ENCODE measurements at regions not wholly inside any gene's neighbourhood (a gene's known extent, or its start where the extent isn't known, plus 50 kb on each side); places are given as distances from the start of the nearest gene placed in this dataset.

DNA sequence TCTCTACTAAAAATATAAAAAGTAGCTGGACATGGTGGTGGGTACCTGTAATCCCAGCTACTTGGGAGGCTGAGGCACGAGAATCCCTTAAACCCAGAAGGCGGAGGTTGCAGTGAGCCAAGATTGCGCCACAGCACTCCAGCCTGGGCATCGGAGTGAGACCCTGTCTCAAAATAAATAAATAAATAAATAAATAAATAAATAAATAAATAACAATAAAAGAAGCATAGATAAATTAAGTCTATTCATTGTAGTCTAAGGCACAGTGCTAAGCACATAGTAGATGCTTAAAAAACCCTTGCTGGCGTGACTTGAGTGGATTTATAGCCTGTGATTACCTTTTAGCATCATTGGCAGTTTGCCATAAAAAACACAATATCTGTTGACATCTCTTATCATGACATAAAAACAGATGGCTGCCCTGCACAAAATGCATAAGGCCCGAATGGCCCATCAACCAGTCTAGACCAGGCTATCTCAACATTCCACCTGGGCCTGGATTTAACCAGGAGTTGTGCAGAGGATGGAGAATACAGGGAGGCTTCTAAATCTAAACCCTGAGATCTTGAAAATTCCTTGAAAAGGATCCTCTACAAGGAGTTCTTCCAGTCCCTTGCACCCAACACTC, 94.9 kb downstream of the PRLHR start:
- no peak for DNase-seq

DNA sequence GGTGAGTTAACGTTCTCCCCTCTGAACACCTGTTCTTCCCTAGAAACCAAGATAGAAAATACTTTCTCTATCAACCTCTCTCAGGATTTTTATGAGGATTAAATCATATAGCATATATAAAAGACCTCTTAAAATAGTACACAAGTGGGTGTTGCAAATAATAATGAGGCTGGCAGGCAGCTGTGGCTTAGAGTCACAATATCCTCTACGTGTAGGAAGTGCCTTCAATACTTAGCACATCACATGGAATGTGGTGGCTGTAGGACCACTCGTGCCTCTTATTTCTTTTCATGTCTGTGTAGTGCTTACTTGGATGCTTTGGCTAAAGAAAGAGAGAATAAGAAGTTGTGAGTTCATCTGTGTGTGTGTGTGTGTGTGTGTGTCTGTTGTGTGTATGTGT, 96.3 kb downstream of the PRLHR start:
- no peak for DNase-seq

DNA sequence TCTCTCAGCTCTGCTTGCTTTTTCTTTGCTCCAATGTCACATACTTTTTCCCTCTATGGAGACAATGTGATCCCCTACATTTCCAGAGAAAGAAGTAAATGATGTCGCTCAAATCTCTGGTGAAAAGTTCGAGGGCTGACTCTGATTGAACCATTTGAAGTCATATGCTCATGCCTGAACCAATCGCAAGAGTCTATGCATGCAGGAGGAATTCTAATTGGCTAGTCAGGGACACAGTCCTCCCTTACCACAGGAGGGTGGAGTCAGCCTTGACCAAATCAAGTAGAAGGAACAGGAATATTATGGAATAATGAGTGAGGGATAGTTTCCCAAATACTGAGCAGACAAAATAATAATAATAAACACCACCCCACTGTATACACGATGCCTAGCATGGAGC, 96.8 kb downstream of the PRLHR start:
- DNase-seq = no peak

DNA sequence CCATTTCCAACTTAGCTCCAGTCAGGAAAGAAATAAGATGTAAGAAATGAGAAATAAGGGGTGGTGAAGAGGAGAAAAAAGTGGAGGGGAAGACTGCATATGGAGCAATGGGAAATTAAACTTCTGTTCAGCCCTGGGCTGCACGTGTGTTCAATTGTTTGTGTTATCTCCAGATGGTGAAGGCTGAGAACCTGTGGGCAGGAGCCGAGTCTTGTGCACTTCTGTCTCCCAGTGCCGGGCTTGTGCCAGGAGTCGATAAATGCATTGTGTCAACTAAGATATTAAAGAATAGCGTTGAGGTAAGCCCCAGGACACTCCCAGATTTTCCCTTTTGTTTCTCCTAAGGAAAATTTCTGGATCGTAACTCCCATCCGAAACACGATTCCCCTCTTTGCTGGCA, 98.2 kb downstream of the PRLHR start:
- DNase-seq = no peak

DNA sequence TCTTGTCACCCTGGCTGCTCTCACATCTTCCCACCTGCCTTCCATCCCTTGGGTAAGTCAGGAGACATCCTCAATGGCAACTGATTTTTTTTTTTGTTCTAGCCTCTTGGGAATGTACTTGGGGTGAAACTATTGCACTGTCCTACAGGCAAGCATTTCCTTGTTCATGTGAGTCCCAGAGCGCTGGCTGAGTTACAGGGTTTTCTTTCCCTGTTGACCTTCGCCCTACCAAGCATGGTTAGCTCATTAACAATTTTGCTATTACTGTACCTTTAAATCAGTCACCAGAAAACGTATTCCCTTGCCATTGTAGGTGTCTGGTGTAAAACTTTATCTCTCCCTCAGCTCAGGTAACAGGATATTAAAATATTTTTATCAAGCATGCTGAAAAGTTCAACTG, 98.9 kb downstream of the PRLHR start:
- DNase-seq = no peak

DNA sequence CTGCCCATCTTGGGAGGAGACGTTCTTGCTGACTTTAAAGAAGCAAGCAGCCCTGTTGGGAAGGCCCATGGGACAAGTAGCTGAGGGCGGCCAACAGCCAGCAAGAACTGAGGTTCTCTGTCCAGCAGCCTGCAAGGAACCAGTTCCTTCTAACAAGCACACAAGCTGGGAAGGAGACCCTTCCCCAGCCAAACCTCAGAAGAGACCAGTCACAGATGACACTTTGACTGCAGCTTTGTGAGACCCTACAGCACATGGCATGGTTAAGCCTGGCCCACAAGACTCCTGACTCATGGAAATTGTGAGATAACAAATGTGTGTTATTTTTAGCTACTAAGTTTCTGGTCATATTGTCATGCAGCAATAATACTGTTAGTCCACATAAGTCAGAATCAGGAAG, 99.9 kb downstream of the PRLHR start:
- no peak for DNase-seq

DNA sequence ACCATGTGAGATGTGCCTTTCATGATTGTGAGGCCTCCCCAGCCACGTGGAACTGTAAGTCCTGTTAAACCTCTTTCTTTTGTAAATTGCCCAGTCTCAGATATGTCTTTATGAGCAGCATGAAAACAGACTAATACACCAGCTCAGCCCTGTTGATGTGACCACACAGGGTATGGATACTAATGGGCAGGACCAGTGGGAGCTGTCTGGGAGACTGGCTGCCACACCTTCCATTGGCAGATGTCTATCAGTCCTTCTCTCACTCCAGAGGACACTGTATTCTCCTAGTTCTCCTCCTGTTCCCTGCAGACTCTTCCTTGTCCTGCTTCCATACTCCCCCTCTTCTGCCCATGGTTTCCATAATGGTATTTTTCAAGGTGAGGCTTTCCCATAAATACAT, 104.4 kb downstream of the PRLHR start:
- DNase-seq = no peak

DNA sequence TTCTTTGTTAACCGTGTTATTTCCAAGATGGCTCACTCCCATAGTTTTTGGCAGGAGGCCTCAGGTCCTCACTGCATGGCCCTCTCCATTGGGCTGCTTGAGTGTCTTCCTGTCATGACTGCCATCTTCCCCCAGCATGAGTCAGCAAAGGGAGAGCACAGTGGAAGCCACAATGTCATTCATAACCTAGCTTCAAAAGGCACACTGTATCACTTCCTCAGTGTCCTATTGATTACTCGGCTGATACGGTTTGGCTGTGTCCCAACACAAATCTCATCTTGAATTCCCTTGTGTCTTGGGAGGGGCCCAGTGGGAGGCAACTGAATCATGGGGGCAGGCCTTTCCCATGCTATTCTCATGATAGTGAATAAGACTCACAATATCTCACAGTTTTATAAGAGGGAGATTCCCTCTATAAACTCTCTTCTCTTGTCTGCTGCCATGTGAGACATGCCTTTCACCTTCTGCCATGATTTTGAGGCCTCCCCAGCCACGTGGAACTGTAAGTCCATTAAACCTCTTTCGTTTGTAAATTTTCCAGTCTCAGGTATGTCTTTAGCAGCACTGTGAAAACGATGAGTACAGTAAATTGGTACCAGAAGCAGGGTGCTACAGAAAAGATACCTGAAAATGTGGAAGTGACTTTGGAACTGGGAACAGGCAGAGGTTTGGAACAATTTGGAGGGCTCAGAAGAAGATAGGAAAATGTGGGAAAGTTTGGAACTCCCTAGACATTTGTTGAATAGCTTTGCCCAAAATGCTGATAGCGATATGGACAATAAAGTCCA, 106.5 kb downstream of the PRLHR start:
- no peak for DNase-seq

DNA sequence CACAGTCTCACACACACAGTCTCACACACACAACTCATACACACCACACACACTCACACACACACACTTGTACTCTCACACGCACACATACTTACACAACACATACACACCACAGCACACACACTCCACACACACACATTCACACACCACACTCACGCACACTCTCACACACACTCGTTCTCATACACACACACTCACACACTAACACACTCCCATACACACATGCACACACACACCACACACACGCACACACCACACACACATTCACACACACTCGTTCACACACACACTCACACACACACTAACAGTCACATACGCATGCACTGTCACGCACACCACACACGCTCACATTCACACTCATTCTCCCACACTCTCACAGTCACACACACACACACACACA, 109.8 kb downstream of the PRLHR start:
- no peak for DNase-seq

DNA sequence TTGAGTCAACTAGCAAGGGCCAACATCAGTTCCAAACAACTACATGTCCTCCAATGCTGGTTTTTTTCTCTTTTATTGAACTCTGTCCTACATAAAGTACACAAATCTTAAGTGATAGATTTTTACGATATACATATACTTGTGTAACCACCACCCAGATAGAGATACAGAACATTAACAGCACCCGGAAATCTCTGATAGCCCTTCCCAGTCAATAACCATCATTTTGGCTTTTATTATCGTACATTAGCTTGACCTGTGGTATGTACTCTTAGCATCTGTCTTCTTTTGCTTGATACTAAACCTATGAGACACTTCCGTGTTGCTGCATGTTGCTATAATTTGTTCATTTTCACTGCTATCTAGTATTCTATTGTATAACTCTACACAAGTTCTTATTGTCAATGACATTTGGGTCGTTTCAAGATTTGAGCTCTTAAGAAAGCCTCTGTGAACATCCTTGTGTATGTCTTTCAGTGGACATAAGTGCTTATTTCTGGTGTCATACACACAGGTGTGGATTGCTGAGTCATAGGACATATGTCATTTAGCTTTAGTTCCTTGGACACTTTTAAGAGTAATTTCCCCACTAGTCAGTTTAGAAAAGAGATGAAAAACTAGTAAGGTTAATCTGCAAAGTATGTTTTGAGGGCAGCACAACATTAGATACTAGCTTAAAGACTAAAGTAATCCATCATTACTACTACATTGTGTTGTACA, 111.1 kb downstream of the PRLHR start:
- DNase-seq = no peak

DNA sequence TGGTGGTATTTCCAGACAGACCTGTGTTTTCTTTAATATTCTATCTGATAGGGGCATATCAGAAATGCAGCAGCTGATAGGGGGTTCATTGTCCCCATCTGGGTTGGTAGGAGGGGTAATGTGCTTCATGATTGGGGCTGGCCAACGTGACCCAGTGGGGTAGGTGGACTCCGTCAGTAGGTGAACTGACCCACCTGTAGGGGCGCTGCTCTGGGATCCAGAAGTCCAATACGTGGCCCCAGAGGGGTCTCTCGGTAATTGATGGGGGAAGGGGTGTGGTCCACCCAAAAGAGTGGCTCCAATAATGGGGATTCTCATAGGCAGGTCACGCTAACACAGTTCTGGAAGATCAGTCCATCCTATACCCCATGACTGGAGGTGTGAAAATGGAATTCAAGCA, 112.0 kb downstream of the PRLHR start:
- no peak for DNase-seq

DNA sequence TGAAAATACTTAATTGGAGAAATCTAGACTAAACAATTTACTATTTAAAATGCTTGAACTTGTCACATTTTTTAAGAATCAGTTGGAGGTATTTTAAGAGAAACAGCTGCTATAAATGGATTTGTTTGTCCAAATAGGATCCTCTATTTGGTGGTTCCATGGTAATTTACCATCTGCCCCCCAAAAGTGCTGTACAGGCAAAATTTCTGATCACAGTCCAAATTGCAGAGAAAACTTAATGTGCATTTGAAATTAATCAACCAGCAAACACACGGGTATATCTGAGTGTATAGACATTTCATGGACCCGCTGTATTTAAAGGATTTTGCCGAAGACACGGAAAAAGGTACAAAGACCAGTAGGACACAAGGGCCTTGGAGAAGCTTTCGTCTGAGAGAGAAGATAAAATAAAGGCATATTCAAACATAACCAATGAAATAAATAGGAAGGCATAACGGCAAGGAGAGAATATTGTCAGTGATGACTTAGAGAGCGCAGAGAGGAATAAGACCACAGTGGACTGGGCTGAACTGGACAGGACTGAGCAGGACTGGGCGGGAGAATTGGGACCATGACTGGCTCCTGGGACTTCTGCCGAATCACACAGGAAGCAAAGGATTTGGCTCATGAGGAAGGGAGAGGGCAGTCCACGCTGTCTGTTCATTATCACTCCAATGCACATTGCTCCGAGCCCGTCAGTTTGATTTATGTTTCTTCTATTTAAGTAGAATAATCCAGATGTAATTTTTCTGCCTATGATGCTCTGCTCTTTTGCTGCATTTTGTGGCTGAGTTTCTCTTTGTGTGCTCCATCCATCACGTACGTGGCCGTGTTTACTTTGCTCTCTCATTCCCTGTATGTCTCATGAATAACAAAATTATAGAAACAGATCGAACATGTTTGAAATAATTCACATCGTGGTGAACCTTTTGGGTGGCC, 112.8 kb downstream of the PRLHR start:
- no peak for DNase-seq

DNA sequence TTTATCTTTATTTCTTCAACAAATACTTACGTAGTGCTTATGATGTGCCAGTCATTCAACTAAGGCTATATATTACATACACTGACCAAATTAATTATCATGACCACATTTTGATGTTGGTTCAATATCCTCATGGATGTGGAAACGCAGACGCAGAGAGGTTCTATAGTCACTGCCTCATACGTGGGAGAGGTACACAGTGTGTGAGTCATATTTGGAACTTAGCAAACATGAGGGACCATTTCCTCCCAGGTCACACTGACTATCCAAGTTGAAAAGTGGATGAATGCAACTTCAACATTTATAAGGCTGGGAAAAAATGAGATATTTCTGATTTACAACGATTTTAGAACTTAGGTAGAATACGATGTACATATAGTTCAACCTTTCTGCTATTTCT, 113.6 kb downstream of the PRLHR start:
- DNase-seq = no peak

DNA sequence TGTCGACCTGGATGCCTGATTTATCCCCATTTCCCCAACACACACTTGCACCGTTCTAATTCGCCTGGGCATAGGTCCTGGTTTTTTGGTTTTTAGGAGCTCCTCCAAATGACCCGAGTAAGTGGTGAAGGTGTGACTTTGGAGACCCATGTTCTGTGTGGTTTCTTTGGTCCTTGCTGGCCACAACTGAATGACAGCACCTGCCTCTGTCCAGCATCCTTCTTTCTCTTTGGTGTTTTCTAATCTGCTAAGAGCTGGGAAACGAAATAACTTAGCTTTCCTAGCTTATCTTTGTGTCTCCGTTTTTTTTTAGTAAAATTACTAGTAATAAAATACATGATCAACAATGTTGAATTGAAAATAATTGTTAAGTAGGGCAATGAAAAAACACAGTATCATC, 120.2 kb downstream of the PRLHR start:
- no peak for DNase-seq

DNA sequence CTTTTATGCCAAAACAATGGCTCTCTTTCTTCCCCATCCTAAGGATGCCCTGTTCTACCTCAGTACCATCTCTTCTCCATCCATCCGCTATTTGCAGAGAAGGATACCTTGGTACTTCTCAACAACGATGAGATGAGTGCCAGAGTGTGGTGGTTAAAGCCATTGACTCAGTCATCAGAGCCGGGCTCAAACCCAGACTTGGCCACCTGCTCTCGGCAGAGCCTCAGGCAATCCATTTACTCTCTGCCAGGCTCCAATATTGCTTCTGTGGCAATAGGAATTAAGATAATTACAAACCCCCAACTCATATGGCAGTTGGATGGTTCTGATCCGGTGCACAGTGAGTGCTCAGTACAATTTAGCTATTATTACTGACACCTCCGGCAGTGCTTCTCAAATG, 121.3 kb downstream of the PRLHR start:
- DNase-seq = no peak

DNA sequence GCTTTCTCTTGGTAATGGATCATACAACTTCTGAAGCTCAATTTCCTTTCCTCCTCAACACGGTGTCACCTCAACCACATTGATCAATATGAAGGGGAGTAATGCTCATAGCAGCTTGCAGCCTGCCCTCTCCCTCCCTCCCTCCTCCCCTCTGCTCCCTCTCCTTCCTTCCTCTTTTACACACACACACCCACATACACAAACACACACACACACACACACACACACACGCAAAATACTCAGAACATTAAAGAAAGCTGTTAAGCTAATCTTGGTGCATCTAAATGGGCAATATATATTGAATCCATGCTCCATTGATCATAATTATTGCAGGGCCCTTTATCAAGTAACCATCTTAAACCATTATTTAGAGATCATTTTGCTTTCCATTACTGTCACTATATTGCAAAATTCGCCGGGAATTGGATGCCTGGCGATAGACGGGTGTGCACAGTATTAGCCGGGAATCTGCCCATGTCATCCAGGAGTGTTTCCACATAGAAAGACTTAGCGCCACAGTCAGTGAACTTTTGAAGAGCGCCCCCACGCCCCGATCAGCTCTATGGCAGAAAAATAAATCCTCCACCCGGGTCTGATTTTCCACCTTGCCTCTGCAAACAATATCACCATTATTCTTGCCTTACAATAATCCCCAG, 122.0 kb downstream of the PRLHR start:
- DNase-seq = no peak

DNA sequence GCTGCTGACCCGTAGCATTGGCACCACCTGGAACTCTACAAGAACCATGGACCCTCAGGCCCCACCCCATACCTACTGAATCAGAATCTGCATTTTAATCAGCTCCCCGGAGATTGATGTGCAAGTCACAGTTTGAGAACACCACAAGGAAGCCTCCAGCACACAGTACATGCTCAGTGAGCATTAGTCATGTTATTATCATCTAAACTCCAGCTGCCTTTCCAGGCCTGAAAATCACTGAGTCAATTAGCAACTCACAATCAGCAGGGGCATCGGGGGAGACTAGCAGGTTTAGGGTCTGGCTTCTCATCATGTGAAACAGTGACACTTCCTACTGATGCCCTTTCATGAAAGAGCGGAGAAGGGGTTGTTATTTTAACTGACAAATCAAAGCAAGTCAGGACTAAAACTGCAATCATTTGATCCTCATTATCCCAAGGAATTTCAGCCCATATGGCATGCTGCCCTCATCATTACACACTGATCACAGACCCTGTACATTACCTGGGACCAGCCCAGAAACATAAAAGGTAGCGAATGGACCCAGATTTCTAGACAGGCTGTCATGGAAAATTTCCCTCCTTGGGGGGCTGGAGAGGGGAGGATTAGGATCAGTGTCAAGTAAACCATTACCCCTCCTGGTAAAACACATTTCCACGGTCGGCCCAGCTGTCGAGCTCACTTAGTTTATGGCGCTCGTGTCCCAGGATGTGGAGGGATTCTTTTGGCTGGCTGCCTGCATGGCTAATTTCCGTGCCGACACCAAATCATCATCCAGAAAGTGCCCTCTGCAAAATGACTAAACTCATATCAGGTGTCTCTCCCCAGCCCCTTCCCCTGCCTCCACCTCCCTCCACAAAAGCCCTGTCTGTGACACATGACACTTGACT, 122.8 kb downstream of the PRLHR start:
- DNase-seq = no peak

DNA sequence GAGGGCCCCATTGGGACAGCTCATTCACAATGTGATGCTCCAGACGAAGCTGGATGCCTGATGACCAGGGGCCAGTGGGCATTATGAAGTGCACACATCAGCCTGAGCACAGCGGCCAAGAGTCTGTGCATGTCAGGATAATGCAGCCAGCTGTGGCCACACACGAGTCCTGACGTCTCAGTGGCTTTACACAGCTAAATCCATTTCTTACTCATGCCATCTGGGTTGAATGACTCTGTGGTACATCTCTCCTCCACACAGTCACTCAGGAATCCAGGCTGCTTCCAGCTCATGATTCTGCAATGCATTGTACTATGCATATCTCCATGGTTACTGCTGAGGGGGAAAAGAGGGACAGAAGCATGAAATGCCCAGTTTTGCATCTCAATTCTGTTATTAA, 123.6 kb downstream of the PRLHR start:
- DNase-seq = no peak

DNA sequence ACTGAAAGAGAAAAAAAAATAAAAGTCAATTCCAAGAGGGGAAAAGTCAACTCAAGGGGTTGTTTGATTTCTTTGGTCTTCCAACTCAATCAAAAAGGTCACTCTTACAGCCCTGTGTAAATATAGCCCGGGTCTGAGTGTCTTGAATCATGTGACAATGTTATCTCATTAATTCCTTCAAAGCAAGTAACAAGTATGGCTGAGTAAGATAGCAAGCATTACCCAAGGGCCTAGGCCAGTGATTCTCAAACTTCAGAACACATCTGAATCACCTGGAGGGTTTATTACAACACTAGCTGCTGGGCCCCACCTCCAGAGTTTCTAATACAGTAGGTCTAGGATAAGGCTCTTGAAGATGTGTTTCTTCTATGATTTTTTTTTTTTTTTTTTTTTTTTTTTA, 125.0 kb downstream of the PRLHR start:
- DNase-seq = no peak

DNA sequence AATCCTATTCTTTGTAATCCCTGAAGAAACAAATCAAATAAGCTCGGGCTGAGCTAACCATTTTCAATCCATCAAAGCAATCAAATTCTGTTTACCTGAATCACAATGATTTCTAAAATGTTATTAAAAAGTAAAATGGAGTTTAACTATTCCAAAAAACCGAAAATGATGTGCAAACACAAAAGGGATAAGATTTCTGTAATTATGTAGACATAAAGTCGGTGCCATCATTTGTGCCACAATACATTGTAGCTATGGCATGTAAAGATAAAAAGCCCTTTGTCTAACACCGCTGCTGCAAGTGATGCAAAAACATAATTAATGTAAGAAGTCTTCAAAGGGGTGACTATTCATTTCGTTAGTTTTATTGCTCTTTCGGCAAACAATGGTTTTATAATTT, 125.1 kb upstream of the FAM204A start:
- no peak for DNase-seq

DNA sequence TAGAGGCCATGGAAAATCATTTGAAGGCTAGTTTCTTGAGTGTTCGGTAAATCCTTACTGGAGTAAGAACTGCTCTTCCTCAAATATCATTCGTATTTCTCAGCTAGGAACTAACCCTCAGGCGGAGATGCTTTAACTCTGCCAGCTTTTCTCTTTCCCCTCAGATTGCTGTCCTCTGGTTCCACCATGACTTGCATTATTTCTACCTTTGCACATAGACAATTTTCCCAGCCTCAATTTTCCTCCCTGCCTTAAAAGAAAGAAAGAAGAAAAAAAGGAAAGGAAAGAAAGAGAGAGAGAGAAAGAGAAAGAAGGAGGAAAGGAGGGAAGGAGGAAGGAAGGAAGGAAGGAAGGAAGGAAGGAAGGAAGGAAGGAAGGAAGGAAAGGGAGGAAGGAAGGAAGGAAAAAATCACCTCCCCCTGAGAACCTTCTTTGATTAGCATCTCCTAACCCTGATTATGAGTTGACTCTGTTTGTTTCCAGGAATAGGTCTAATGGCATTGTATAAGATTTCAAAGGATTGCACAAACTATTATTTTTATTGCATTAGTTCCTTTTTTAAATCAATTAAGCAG, 123.3 kb upstream of the FAM204A start:
- no peak for DNase-seq

Measured in activated CD8-positive, alpha-beta memory T cell treated with anti-CD3 and anti-CD28 coated beads, Interleukin-2, amount 50 U/mL, for 48 hours (primary cell).